ENCODE measurements at regions not wholly inside any gene's neighbourhood (a gene's known extent, or its start where the extent isn't known, plus 50 kb on each side); places are given as distances from the start of the nearest gene placed in this dataset.

DNA sequence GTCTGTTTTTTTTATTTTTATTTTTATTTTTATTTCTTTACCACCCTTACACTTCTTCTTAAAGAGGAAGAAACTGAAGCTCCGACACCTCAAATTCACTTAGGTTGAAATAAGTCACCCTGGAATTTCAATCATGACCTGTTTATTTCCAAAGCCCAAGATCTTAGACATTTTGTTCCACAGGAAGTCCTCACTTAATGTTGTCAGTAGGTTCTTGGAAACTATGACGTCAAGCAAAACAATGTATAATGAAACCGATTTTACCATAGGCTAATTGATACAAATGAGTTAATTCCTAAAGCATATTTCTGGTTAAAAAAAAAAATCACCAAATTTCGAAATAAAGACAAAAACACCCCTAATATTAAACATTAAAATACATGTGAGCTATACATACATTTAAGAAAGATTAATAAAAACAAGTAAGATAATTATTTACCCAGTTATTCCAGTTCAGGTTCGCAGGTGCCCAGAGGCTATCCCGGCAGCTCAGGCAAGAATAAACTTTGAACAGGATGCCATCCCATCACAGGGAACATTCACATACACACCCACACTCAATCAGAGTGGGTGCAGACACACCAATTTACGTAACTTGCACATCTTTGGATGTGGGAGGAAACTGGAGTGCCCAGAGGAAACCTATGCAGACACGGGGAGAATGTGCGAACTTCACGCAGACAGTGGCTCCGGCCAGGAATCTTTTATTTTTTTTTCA, 391.0 kb downstream of the RAP2B start:
- TF ChIP-seq, protein P1, sequence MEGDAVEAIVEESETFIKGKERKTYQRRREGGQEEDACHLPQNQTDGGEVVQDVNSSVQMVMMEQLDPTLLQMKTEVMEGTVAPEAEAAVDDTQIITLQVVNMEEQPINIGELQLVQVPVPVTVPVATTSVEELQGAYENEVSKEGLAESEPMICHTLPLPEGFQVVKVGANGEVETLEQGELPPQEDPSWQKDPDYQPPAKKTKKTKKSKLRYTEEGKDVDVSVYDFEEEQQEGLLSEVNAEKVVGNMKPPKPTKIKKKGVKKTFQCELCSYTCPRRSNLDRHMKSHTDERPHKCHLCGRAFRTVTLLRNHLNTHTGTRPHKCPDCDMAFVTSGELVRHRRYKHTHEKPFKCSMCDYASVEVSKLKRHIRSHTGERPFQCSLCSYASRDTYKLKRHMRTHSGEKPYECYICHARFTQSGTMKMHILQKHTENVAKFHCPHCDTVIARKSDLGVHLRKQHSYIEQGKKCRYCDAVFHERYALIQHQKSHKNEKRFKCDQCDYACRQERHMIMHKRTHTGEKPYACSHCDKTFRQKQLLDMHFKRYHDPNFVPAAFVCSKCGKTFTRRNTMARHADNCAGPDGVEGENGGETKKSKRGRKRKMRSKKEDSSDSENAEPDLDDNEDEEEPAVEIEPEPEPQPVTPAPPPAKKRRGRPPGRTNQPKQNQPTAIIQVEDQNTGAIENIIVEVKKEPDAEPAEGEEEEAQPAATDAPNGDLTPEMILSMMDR (IDR thresholded peaks at IDR 0.05), result no peak
- no peak for TF ChIP-seq POLR2AphosphoS5 (IDR thresholded peaks at IDR 0.05)

All from suprapubic skin (tissue), 3 donors.